ENCODE measurements at regions not wholly inside any gene's neighbourhood (a gene's known extent, or its start where the extent isn't known, plus 50 kb on each side); places are given as distances from the start of the nearest gene placed in this dataset.

- Histone ChIP-seq H4K20me1 (ENCODE audit: insufficient read depth) (no peaks in the 10 kb centered on the region), H3K36me3 (ENCODE audit: insufficient read depth, low read length) (no peaks in the 10 kb centered on the region), H3F3A (ENCODE audit: insufficient read depth, low read length, poor library complexity, severe bottlenecking) (no peaks in the 10 kb centered on the region), H3K4me3 (ENCODE audit: low read length) (no peak overlapping the region), H3K9ac (ENCODE audit: low read length) (no peak overlapping the region), H3K9me2 (ENCODE audit: insufficient read depth, low read length) (no peaks in the 10 kb centered on the region), H3K4me2 (ENCODE audit: low read length) (no peak overlapping the region), H2AFZ (ENCODE audit: low read depth, low read length) (no peak overlapping the region), H3K27ac (ENCODE audit: low read length) (no peak overlapping the region), H3K79me2 (replicated peaks; ENCODE audit: insufficient read depth, low read length) (no peaks in the 10 kb centered on the region), H3K9me3 (ENCODE audit: low read length) (no peaks in the 10 kb centered on the region), H3K27me3 (ENCODE audit: insufficient read depth, low read depth, low read length) (no peaks in the 10 kb centered on the region)
- TF ChIP-seq REST (IDR thresholded peaks at IDR 0.05; ENCODE audit: borderline replicate concordance) (no peak), MXI1 (conservative IDR thresholded peaks at IDR 0.05; ENCODE audit: poor library complexity, severe bottlenecking) (no peak), EP300 (conservative IDR thresholded peaks at IDR 0.05; ENCODE audit: poor library complexity, severe bottlenecking) (no peak), EZH2 (IDR thresholded peaks at IDR 0.05; ENCODE audit: borderline replicate concordance, insufficient read depth, low read length, poor library complexity, severe bottlenecking) (no peak), POLR2AphosphoS5 (IDR thresholded peaks at IDR 0.05) (no peak), SMC3 (conservative IDR thresholded peaks at IDR 0.05; ENCODE audit: poor library complexity) (no peak), TAF1 (IDR thresholded peaks at IDR 0.05; ENCODE audit: low read depth) (no peak), CTCF (IDR thresholded peaks at IDR 0.05; ENCODE audit: poor library complexity, severe bottlenecking) (no peak), RAD21 (conservative IDR thresholded peaks at IDR 0.05) (no peak)
Observed at GRCh38 chr2:7207631-7208030, 290.4 kb downstream of the RNF144A start.

- no peak overlapping the region for H3K27ac ChIP-seq (ENCODE audit: low read length)
- no peak overlapping the region for H3K9ac ChIP-seq (ENCODE audit: low read length)
- H3K27me3 ChIP-seq (ENCODE audit: insufficient read depth, low read depth, low read length), result no peaks in the 10 kb centered on the region
- H4K20me1 ChIP-seq (ENCODE audit: insufficient read depth), result no peaks in the 10 kb centered on the region
- H3K79me2 ChIP-seq (replicated peaks; ENCODE audit: insufficient read depth, low read length), result no peaks in the 10 kb centered on the region
- no peaks in the 10 kb centered on the region for H3K9me3 ChIP-seq (ENCODE audit: low read length)
- H3K9me2 ChIP-seq (ENCODE audit: insufficient read depth, low read length), result no peaks in the 10 kb centered on the region
- H3K36me3 ChIP-seq (ENCODE audit: insufficient read depth, low read length), result no peaks in the 10 kb centered on the region
- no peak for TF ChIP-seq RAD21 (conservative IDR thresholded peaks at IDR 0.05)
- TF ChIP-seq CTCF (IDR thresholded peaks at IDR 0.05; ENCODE audit: poor library complexity, severe bottlenecking), result no peak
- TF ChIP-seq MXI1 (conservative IDR thresholded peaks at IDR 0.05; ENCODE audit: poor library complexity, severe bottlenecking), result no peak
- no peak for TF ChIP-seq SMC3 (conservative IDR thresholded peaks at IDR 0.05; ENCODE audit: poor library complexity)
- no peak for TF ChIP-seq EZH2 (IDR thresholded peaks at IDR 0.05; ENCODE audit: borderline replicate concordance, insufficient read depth, low read length, poor library complexity, severe bottlenecking)
- TF ChIP-seq TAF1 (IDR thresholded peaks at IDR 0.05; ENCODE audit: low read depth), result no peak
- no peak for TF ChIP-seq REST (IDR thresholded peaks at IDR 0.05; ENCODE audit: borderline replicate concordance)
- no peak for TF ChIP-seq POLR2AphosphoS5 (IDR thresholded peaks at IDR 0.05)
- no peak for TF ChIP-seq EP300 (conservative IDR thresholded peaks at IDR 0.05; ENCODE audit: poor library complexity, severe bottlenecking)
- H3K4me3 ChIP-seq (ENCODE audit: low read length), result no peak overlapping the region
- no peaks in the 10 kb centered on the region for H3F3A ChIP-seq (ENCODE audit: insufficient read depth, low read length, poor library complexity, severe bottlenecking)
- H3K4me2 ChIP-seq (ENCODE audit: low read length), result no peak overlapping the region
- no peak overlapping the region for H2AFZ ChIP-seq (ENCODE audit: low read depth, low read length)
Observed at GRCh38 chr2:7209757-7210555, 292.7 kb downstream of the RNF144A start.

Measured in neural cell (in vitro differentiated cells).